Tibial nerve (tissue), 4 donors: ENCODE measurements at regions not wholly inside any gene's neighbourhood (a gene's known extent, or its start where the extent isn't known, plus 50 kb on each side); places are given as distances from the start of the nearest gene placed in this dataset.

ENCODE experiments used
- EP300 ChIP-seq, 2 donors: sonication (generic); formaldehyde crosslinking; IDR thresholded peaks; one replicate each; pipeline ENCODE4 v1.6.1; 2017; ENCODE audit warnings: antibody characterized with exemption in 2 of 2, mild to moderate bottlenecking in 1 of 2
- POLR2A ChIP-seq, 2 donors: fragments of 450-650 bp; IDR thresholded peaks; one replicate each; pipeline ENCODE4 v1.6.1; 2017; ENCODE audit warnings: antibody characterized with exemption in 2 of 2, mild to moderate bottlenecking in 2 of 2, moderate library complexity in 2 of 2
- TF ChIP-seq, protein P1 (sequence below), 5 experiments: fragments of 200-600 bp in 3 of 5; fragments of 450-650 bp in 2 of 5; sonication (generic) in 3 of 5; IDR thresholded peaks; one replicate each; pipeline ENCODE4 v1.5.1; 2016 to 2019; ENCODE audit warnings: antibody characterized with exemption in 5 of 5, mild to moderate bottlenecking in 3 of 5, moderate library complexity in 2 of 5

- TF ChIP-seq, protein P1, sequence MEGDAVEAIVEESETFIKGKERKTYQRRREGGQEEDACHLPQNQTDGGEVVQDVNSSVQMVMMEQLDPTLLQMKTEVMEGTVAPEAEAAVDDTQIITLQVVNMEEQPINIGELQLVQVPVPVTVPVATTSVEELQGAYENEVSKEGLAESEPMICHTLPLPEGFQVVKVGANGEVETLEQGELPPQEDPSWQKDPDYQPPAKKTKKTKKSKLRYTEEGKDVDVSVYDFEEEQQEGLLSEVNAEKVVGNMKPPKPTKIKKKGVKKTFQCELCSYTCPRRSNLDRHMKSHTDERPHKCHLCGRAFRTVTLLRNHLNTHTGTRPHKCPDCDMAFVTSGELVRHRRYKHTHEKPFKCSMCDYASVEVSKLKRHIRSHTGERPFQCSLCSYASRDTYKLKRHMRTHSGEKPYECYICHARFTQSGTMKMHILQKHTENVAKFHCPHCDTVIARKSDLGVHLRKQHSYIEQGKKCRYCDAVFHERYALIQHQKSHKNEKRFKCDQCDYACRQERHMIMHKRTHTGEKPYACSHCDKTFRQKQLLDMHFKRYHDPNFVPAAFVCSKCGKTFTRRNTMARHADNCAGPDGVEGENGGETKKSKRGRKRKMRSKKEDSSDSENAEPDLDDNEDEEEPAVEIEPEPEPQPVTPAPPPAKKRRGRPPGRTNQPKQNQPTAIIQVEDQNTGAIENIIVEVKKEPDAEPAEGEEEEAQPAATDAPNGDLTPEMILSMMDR (IDR thresholded peaks at IDR 0.05), result no peak
- no peak for TF ChIP-seq POLR2A (IDR thresholded peaks at IDR 0.05)
- no peak for TF ChIP-seq EP300 (IDR thresholded peaks at IDR 0.05)
These were observed 310.7 kb downstream of the AEBP2 start for GRCh38 chr12:19749906-19750574.
